ENCODE measurements at regions not wholly inside any gene's neighbourhood (a gene's known extent, or its start where the extent isn't known, plus 50 kb on each side); places are given as distances from the start of the nearest gene placed in this dataset.

DNA sequence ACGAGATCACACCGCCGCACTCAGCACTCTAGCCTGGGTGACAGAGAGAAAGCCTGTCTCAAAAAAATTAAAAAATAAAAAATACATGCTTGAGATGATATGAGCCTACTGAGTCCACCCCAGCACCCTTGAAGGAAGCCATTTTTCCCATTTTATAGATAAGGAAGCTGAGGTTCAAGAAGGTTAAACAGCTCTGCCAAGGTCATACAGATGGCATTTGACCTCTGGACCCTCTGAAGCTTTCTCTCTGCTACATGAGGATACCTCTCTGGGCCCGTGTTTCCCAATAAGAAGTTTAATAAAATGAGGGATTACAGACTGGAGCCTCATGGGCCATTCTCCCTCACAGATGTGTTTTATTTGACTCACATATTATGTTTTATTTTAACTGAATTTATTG lies 53.9 kb upstream of the PNMA1 start:
- DNase-seq, result no peak
- Histone ChIP-seq H3K36me3 (ENCODE audit: insufficient read depth, low read length) (no peaks in the 10 kb centered on the region), H3K9me2 (replicated peaks; ENCODE audit: insufficient read depth, low read length) (no peaks in the 10 kb centered on the region), H3K4me3 (ENCODE audit: low read length) (no peak overlapping the region), H3K9me3 (ENCODE audit: low read length) (no peaks in the 10 kb centered on the region), H4K20me1 (ENCODE audit: insufficient read depth, low read depth, low read length) (no peaks in the 10 kb centered on the region), H3K4me1 (ENCODE audit: low read length) (peaks cover 98% of the 10 kb centered on the region), H3K27ac (ENCODE audit: low read length) (peak overlapping the region; percentile 49; the same call in 1 of the 2 replicates), H3K79me2 (ENCODE audit: low read length) (peaks cover 86% of the 10 kb centered on the region), H3K4me2 (ENCODE audit: low read depth, low read length, poor library complexity, severe bottlenecking) (no peak overlapping the region), H3K27me3 (ENCODE audit: low read length) (no peaks in the 10 kb centered on the region), H3K9ac (ENCODE audit: low read length) (no peak overlapping the region), H2AFZ (ENCODE audit: low read length) (no peak overlapping the region)

- DNase-seq, result peak; percentile 89
- Histone ChIP-seq H4K20me1 (ENCODE audit: insufficient read depth, low read depth, low read length) (no peaks in the 10 kb centered on the region), H3K9ac (ENCODE audit: low read length) (peak overlapping the region; percentile 25), H2AFZ (ENCODE audit: low read length) (no peak overlapping the region), H3K79me2 (ENCODE audit: low read length) (peaks cover 89% of the 10 kb centered on the region), H3K27ac (ENCODE audit: low read length) (peak overlapping the region; percentile 76), H3K36me3 (ENCODE audit: insufficient read depth, low read length) (no peaks in the 10 kb centered on the region), H3K27me3 (ENCODE audit: low read length) (no peaks in the 10 kb centered on the region), H3K4me3 (ENCODE audit: low read length) (peak overlapping the region; percentile 38; the same call in 1 of the 2 replicates), H3K9me3 (ENCODE audit: low read length) (no peaks in the 10 kb centered on the region), H3K4me1 (ENCODE audit: low read length) (peaks cover 92% of the 10 kb centered on the region), H3K9me2 (replicated peaks; ENCODE audit: insufficient read depth, low read length) (no peaks in the 10 kb centered on the region), H3K4me2 (ENCODE audit: low read depth, low read length, poor library complexity, severe bottlenecking) (peak overlapping the region; percentile 73)
Measured at GRCh38 chr14:73764406-73765280, 50.5 kb upstream of the PNMA1 start.

All from Karpas-422 (cell line).